A549 (cell line): ENCODE measurements at regions not wholly inside any gene's neighbourhood (a gene's known extent, or its start where the extent isn't known, plus 50 kb on each side); places are given as distances from the start of the nearest gene placed in this dataset.

Experiments used
- ATAC-seq, 2 experiments: fragments of 200-7000 bp in 1 of 2; fragments of >200 bp in 1 of 2; cut with Nextera tagmentation in 1 of 2; cut with Tn5 transposase in 1 of 2; 3 replicates each; pipeline versions ENCODE4 v1.8.0 to v1.9.1; 2018 to 2020; ENCODE audit warnings: mild to moderate bottlenecking in 1 of 2, moderate library complexity in 1 of 2
- CTCF ChIA-PET: fragments of 300-600 bp; sonication (Branson Sonifier 250); formaldehyde crosslinking; extraction: SDS; loops from one replicate; lab custom pipeline; 2021; ENCODE audit warnings: antibody characterized with exemption, inconsistent platforms; lab: Yijun Ruan, JAX
- POLR2A ChIA-PET: fragments of 350-600 bp; formaldehyde crosslinking; extraction: SDS; loops from one replicate; lab custom pipeline; 2021; ENCODE audit warnings: antibody characterized with exemption, inconsistent platforms; lab: Yijun Ruan, JAX
- DNase-seq, 2 experiments: peaks; one replicate each; pipeline versions ENCODE4 v3.0.0 to v3.0.0-alpha.2; 2011 to 2016; ENCODE audit warnings: low read depth in 1 of 2, low spot score in 1 of 2
- FAIRE-seq: peaks from 2 replicates; lab custom pipeline; 2011; peaks lifted over from hg19 to GRCh38; lab: Jason Lieb, UNC
- H3K27ac ChIP-seq, 2 experiments: fragments of >200 bp; sonication (Bioruptor Twin); formaldehyde crosslinking; 3 replicates each; pipeline ENCODE4 v1.5.1; 2016 to 2017
- H3K4me1 ChIP-seq: fragments of >200 bp; sonication (Bioruptor Twin); formaldehyde crosslinking; 3 replicates; pipeline ENCODE4 v1.6.1; 2016
- H3K4me2 ChIP-seq: fragments of >200 bp; sonication (Bioruptor Twin); formaldehyde crosslinking; 3 replicates; pipeline ENCODE4 v1.6.1; 2016
- H3K4me3 ChIP-seq: fragments of >200 bp; sonication (Bioruptor Twin); formaldehyde crosslinking; 3 replicates; pipeline ENCODE4 v1.5.1; 2016
- H3K9me3 ChIP-seq: fragments of >200 bp; sonication (Bioruptor Twin); formaldehyde crosslinking; 3 replicates; pipeline ENCODE4 v1.6.1; 2016
- ATOH8 ChIP-seq: fragments of 250-450 bp; sonication (Bioruptor Pico); IDR thresholded peaks from 2 replicates; pipeline ENCODE4 v1.5.0; 2020; ENCODE audit warnings: low read depth, mild to moderate bottlenecking, moderate library complexity
- BHLHE40 ChIP-seq: IDR thresholded peaks from 2 replicates; pipeline ENCODE4 v1.6.1; 2012; ENCODE audit warnings: low read depth, low read length, inconsistent platforms
- CBX8 ChIP-seq: fragments of 200-600 bp; sonication (generic); IDR thresholded peaks from 2 replicates; pipeline ENCODE4 v1.6.1; 2016
- CHD2 ChIP-seq: fragments of 150-350 bp; IDR thresholded peaks from 2 replicates; pipeline ENCODE4 v1.6.1; 2014; ENCODE audit warnings: low read length; ENCODE audit not compliant: partially characterized antibody
- EHF ChIP-seq: fragments of 250-450 bp; sonication (Bioruptor Pico); IDR thresholded peaks from 2 replicates; pipeline ENCODE4 v1.5.0; 2020; ENCODE audit warnings: mild to moderate bottlenecking
- EHMT2 ChIP-seq: fragments of 200-600 bp; sonication (generic); IDR thresholded peaks from 2 replicates; pipeline ENCODE4 v1.6.1; 2016; ENCODE audit warnings: antibody characterized with exemption, low read depth, mild to moderate bottlenecking, moderate library complexity
- ELK1 ChIP-seq: fragments of 150-350 bp; IDR thresholded peaks from 2 replicates; pipeline ENCODE4 v1.6.1; 2014; ENCODE audit warnings: low read depth, mild to moderate bottlenecking, low read length
- ESRRA ChIP-seq: fragments of 150-350 bp; IDR thresholded peaks from 2 replicates; pipeline ENCODE4 v1.6.1; 2014; ENCODE audit warnings: mild to moderate bottlenecking, low read length, borderline replicate concordance
- FOSB ChIP-seq: fragments of 250-450 bp; sonication (Bioruptor Pico); IDR thresholded peaks from 2 replicates; pipeline ENCODE4 v1.5.0; 2020; ENCODE audit warnings: mild to moderate bottlenecking, moderate library complexity
- FOSL2 ChIP-seq, 2 experiments: fragments of 450-650 bp in 1 of 2; fragments of >200 bp in 1 of 2; sonication (Bioruptor Twin) in 1 of 2; formaldehyde crosslinking; IDR thresholded peaks; 2 replicates each; pipeline versions ENCODE4 v1.5.0 to v1.6.1; 2016 to 2020; ENCODE audit warnings: mild to moderate bottlenecking in 1 of 2, moderate library complexity in 1 of 2
- FOXS1 ChIP-seq: fragments of 250-450 bp; sonication (Bioruptor Pico); IDR thresholded peaks from 2 replicates; pipeline ENCODE4 v1.5.0; 2020; ENCODE audit warnings: mild to moderate bottlenecking, moderate library complexity
- HEYL ChIP-seq: fragments of 250-450 bp; sonication (Bioruptor Pico); IDR thresholded peaks from 2 replicates; pipeline ENCODE4 v1.8.0; 2021; ENCODE audit warnings: mild to moderate bottlenecking, moderate library complexity
- HMGXB4 ChIP-seq: fragments of 250-450 bp; sonication (Bioruptor Pico); IDR thresholded peaks from 2 replicates; pipeline ENCODE4 v1.5.0; 2021; ENCODE audit warnings: mild to moderate bottlenecking, moderate library complexity, borderline replicate concordance
- HOXA7 ChIP-seq: fragments of 250-450 bp; sonication (Bioruptor Pico); IDR thresholded peaks from 2 replicates; pipeline ENCODE4 v1.5.0; 2020; ENCODE audit warnings: mild to moderate bottlenecking, moderate library complexity
- HOXB13 ChIP-seq: fragments of 250-450 bp; sonication (Bioruptor Pico); IDR thresholded peaks from 2 replicates; pipeline ENCODE4 v1.5.0; 2020; ENCODE audit warnings: low read depth, mild to moderate bottlenecking, moderate library complexity
- POLR2A ChIP-seq: IDR thresholded peaks from 2 replicates; pipeline ENCODE4 v1.6.1; 2012; ENCODE audit warnings: mild to moderate bottlenecking, low read length
- RARB ChIP-seq: fragments of 250-450 bp; sonication (Bioruptor Pico); IDR thresholded peaks from 2 replicates; pipeline ENCODE4 v1.8.0; 2021; ENCODE audit warnings: mild to moderate bottlenecking, moderate library complexity
- REST ChIP-seq: fragments of 200-600 bp; sonication (generic); IDR thresholded peaks from 2 replicates; pipeline ENCODE4 v1.6.1; 2016; ENCODE audit warnings: antibody characterized with exemption, mild to moderate bottlenecking, moderate library complexity
- RFX5 ChIP-seq: fragments of 450-650 bp; IDR thresholded peaks from 2 replicates; pipeline ENCODE4 v1.7.1; 2014; ENCODE audit warnings: antibody characterized with exemption, mild to moderate bottlenecking, moderate library complexity
- TP53 ChIP-seq: fragments of 250-450 bp; sonication (Bioruptor Pico); IDR thresholded peaks from 2 replicates; pipeline ENCODE4 v1.5.0; 2021; ENCODE audit warnings: mild to moderate bottlenecking, moderate library complexity
- USF2 ChIP-seq: fragments of 450-650 bp; IDR thresholded peaks from 2 replicates; pipeline ENCODE4 v1.6.1; 2014; ENCODE audit warnings: antibody characterized with exemption
- ZSCAN20 ChIP-seq: fragments of 250-450 bp; sonication (Bioruptor Pico); IDR thresholded peaks from 2 replicates; pipeline ENCODE4 v1.8.0; 2022; ENCODE audit warnings: mild to moderate bottlenecking, moderate library complexity
- WGBS: methylation state at CpG from one replicate; pipeline ENCODE4 v1.1.6; 2017; ENCODE audit errors: missing lambda C conversion rate; 5-methylcytosine and 5-hydroxymethylcytosine counted together

- TF ChIP-seq RFX5 (no peak), ATOH8 (no peak)
Measured at GRCh38 chr11:10946072-10946471, 88.2 kb upstream of the ZBED5 start (continued).

- Histone ChIP-seq H3K4me3 (no peak overlapping the region), H3K4me2 (no peak overlapping the region), H3K4me1 (peaks cover 9% of the 10 kb centered on the region; the same call in 2 of the 3 replicates), H3K9me3 (no peaks in the 10 kb centered on the region), H3K27ac (no peak overlapping the region)
- ATAC-seq (no peak), DNase-seq (no peak), FAIRE-seq (no peak)
- no peak for TF ChIP-seq RARB (CRISPR knock-in tag)
- no peak for TF ChIP-seq HEYL (CRISPR knock-in tag)
- TF ChIP-seq EHMT2, result no peak
- no peak for TF ChIP-seq POLR2A
- TF ChIP-seq EHF (CRISPR knock-in tag), result no peak
- TF ChIP-seq ESRRA, result no peak
- TF ChIP-seq ZSCAN20 (CRISPR knock-in tag), result no peak
- no peak for TF ChIP-seq BHLHE40
- WGBS, result 65% methylated on average over 2 of the region's 2 CpGs
- ChIA-PET POLR2A (no interaction called here), CTCF (interaction anchor here (1.1 to 6.6 kb wide), 3 partner anchors 11 to 842 kb away, joined by 4 to 31 read pairs (median 29); no protein-coding TSS in a partner anchor)
Measured at GRCh38 chr11:10945196-10945595, 87.3 kb upstream of the ZBED5 start.

- no peak for FAIRE-seq
- POLR2A ChIA-PET, result interaction anchor here (1.1 to 2.1 kb wide), 2 partner anchors 10 to 135 kb away, joined by 4 to 7 read pairs; partner anchors contain the start of gene EIF4G2
- 85% methylated on average over 2 of the region's 2 CpGs for WGBS
- TF ChIP-seq ZSCAN20 (CRISPR knock-in tag) (no peak), FOSB (CRISPR knock-in tag) (no peak), HOXB13 (CRISPR knock-in tag) (no peak), HMGXB4 (no peak), HOXA7 (CRISPR knock-in tag) (no peak), RFX5 (no peak), ELK1 (no peak), USF2 (no peak), TP53 (CRISPR knock-in tag) (no peak), CHD2 (no peak), REST (no peak), FOSL2 (IDR thresholded peaks at IDR 0.05) (no peak), FOSL2 (CRISPR knock-in tag; IDR thresholded peaks at IDR 0.05) (no peak), FOXS1 (CRISPR knock-in tag) (no peak), CBX8 (no peak)
- ATAC-seq, result peak; percentile 39 to 49; a peak in 2 of 6 replicates
- H3K4me1 ChIP-seq, result peaks cover 9% of the 10 kb centered on the region; the same call in 2 of the 3 replicates
- no peak for DNase-seq
- no peak overlapping the region for H3K4me2 ChIP-seq
- no peak overlapping the region for H3K4me3 ChIP-seq
- CTCF ChIA-PET, result interaction anchor here (0.7 to 6.6 kb wide), 9 partner anchors 10 to 844 kb away, joined by 3 to 31 read pairs (median 4); no protein-coding TSS in a partner anchor
- H3K9me3 ChIP-seq, result no peaks in the 10 kb centered on the region
- peak overlapping the region in 1 of 2 experiments; percentile 13; a peak in 1 of 6 replicates for H3K27ac ChIP-seq
Measured at GRCh38 chr11:10943968-10944367, 86.1 kb upstream of the ZBED5 start.
